Neural cell (in vitro differentiated cells): ENCODE measurements at regions not wholly inside any gene's neighbourhood (a gene's known extent, or its start where the extent isn't known, plus 50 kb on each side); places are given as distances from the start of the nearest gene placed in this dataset.

Experiments
- H2AFZ ChIP-seq: fragments of 200-600, 300-800 bp; sonication (generic), shearing (Covaris generic); 2 replicates; pipeline ENCODE4 v1.6.0; 2014; ENCODE audit warnings: low read depth, mild to moderate bottlenecking, antibody characterized with exemption, low read length, moderate library complexity
- H3F3A ChIP-seq: fragments of 200-600 bp; shearing (Covaris generic); 2 replicates; pipeline ENCODE4 v1.6.1; 2016; ENCODE audit warnings: mild to moderate bottlenecking, moderate library complexity, mixed read lengths, antibody characterized with exemption, low read length; ENCODE audit not compliant: insufficient read depth, poor library complexity, severe bottlenecking
- H3K27ac ChIP-seq: fragments of 200-600, 300-800 bp; sonication (generic), shearing (Covaris generic); 2 replicates; pipeline ENCODE4 v1.5.1; 2014; ENCODE audit warnings: mild to moderate bottlenecking, low read length, moderate library complexity
- H3K27me3 ChIP-seq: fragments of 300-800, 200-600 bp; sonication (generic), shearing (Covaris generic); 2 replicates; pipeline ENCODE4 v1.6.0; 2014; ENCODE audit warnings: mild to moderate bottlenecking, low read depth, low read length, moderate library complexity; ENCODE audit not compliant: insufficient read depth
- H3K36me3 ChIP-seq: fragments of 300-800, 200-600 bp; sonication (generic), shearing (Covaris generic); 2 replicates; pipeline ENCODE4 v1.5.1; 2014; ENCODE audit warnings: mild to moderate bottlenecking, antibody characterized with exemption, low read length, moderate library complexity; ENCODE audit not compliant: insufficient read depth
- H3K4me2 ChIP-seq: fragments of 300-800, 200-600 bp; sonication (generic), shearing (Covaris generic); 2 replicates; pipeline ENCODE4 v1.6.0; 2014; ENCODE audit warnings: mild to moderate bottlenecking, low read length
- H3K4me3 ChIP-seq: fragments of 300-800, 200-600 bp; sonication (generic), shearing (Covaris generic); 2 replicates; pipeline ENCODE4 v1.5.1; 2014; ENCODE audit warnings: mild to moderate bottlenecking, low read length, moderate library complexity
- H3K79me2 ChIP-seq: fragments of 200-600 bp; shearing (Covaris generic); replicated peaks from 2 replicates; pipeline ENCODE4 v1.6.0; 2014; ENCODE audit warnings: mild to moderate bottlenecking, low read length, moderate library complexity; ENCODE audit not compliant: insufficient read depth
- H3K9ac ChIP-seq: fragments of 300-800, 200-600 bp; sonication (generic), shearing (Covaris generic); 2 replicates; pipeline ENCODE4 v1.6.1; 2016; ENCODE audit warnings: mild to moderate bottlenecking, low read length, mixed read lengths
- H3K9me2 ChIP-seq: fragments of 200-600 bp; shearing (Covaris generic); 2 replicates; pipeline ENCODE4 v1.6.1; 2016; ENCODE audit warnings: mild to moderate bottlenecking, low read length, mixed read lengths; ENCODE audit not compliant: insufficient read depth
- H3K9me3 ChIP-seq: fragments of 200-600, 300-800 bp; sonication (generic), shearing (Covaris generic); 2 replicates; pipeline ENCODE4 v1.6.1; 2016; ENCODE audit warnings: mild to moderate bottlenecking, mixed run types, low read length, moderate library complexity, mixed read lengths
- H4K20me1 ChIP-seq: fragments of 200-600 bp; shearing (Covaris generic); 2 replicates; pipeline ENCODE4 v1.6.1; 2016; ENCODE audit warnings: mild to moderate bottlenecking, mixed run types; ENCODE audit not compliant: insufficient read depth
- EP300 ChIP-seq: fragments of 450-650 bp; conservative IDR thresholded peaks from 2 replicates; pipeline ENCODE4 v1.6.1; 2014; ENCODE audit warnings: antibody characterized with exemption, mild to moderate bottlenecking, moderate library complexity; ENCODE audit not compliant: poor library complexity, severe bottlenecking
- EZH2 ChIP-seq: fragments of 200-600, 300-800 bp; shearing (Covaris generic), sonication (generic); IDR thresholded peaks from 2 replicates; pipeline ENCODE4 v1.6.1; 2014; ENCODE audit warnings: antibody characterized with exemption, low read length, borderline replicate concordance, mild to moderate bottlenecking; ENCODE audit not compliant: insufficient read depth, poor library complexity, severe bottlenecking
- MXI1 ChIP-seq: fragments of 450-650 bp; conservative IDR thresholded peaks from 2 replicates; pipeline ENCODE4 v1.6.1; 2014; ENCODE audit warnings: antibody characterized with exemption, mild to moderate bottlenecking; ENCODE audit not compliant: poor library complexity, severe bottlenecking
- POLR2AphosphoS5 ChIP-seq: IDR thresholded peaks from 2 replicates; pipeline ENCODE4 v1.6.1; 2012
- RAD21 ChIP-seq: fragments of 450-650 bp; conservative IDR thresholded peaks from 2 replicates; pipeline ENCODE4 v1.6.1; 2014; ENCODE audit warnings: antibody characterized with exemption, mild to moderate bottlenecking, moderate library complexity
- SMC3 ChIP-seq: fragments of 450-650 bp; conservative IDR thresholded peaks from 2 replicates; pipeline ENCODE4 v1.6.1; 2014; ENCODE audit warnings: antibody characterized with exemption, mild to moderate bottlenecking, moderate library complexity; ENCODE audit not compliant: poor library complexity
- TAF1 ChIP-seq: IDR thresholded peaks from 2 replicates; pipeline ENCODE4 v1.6.1; 2012; ENCODE audit warnings: low read depth
- TF ChIP-seq, protein P1 (sequence below): IDR thresholded peaks from 2 replicates; pipeline ENCODE4 v1.6.1; 2012; ENCODE audit warnings: borderline replicate concordance
- TF ChIP-seq, protein P2 (sequence below): fragments of 450-650 bp; IDR thresholded peaks from 2 replicates; pipeline ENCODE4 v1.5.1; 2014; ENCODE audit warnings: antibody characterized with exemption, mild to moderate bottlenecking, moderate library complexity; ENCODE audit not compliant: poor library complexity, severe bottlenecking

DNA sequence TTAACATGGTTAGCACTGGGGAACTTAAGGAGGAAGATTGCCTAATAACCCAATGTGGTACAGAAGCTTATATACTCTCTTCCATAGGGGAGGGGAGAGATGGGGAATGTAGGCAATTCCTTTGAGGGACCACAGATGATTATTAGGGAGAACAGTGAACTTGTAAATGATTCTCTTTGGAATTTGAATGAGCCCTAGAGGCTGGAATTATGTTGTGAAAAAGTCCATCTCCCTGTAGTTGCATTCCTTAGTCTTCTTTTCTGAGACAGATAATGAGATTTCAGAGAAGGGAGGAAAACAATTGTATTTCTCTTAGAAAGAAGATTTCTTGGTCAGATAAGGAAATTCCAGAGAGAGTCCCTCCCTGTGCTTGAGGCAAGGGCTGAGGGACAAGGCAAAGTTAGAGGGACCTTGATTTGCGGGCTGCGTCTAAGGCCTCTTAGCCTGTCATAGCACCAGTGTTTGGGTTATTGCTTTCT lies 89.0 kb upstream of the HMCN1 start:
- H3F3A ChIP-seq = no peaks in the 10 kb centered on the region
- TF ChIP-seq, protein P1, sequence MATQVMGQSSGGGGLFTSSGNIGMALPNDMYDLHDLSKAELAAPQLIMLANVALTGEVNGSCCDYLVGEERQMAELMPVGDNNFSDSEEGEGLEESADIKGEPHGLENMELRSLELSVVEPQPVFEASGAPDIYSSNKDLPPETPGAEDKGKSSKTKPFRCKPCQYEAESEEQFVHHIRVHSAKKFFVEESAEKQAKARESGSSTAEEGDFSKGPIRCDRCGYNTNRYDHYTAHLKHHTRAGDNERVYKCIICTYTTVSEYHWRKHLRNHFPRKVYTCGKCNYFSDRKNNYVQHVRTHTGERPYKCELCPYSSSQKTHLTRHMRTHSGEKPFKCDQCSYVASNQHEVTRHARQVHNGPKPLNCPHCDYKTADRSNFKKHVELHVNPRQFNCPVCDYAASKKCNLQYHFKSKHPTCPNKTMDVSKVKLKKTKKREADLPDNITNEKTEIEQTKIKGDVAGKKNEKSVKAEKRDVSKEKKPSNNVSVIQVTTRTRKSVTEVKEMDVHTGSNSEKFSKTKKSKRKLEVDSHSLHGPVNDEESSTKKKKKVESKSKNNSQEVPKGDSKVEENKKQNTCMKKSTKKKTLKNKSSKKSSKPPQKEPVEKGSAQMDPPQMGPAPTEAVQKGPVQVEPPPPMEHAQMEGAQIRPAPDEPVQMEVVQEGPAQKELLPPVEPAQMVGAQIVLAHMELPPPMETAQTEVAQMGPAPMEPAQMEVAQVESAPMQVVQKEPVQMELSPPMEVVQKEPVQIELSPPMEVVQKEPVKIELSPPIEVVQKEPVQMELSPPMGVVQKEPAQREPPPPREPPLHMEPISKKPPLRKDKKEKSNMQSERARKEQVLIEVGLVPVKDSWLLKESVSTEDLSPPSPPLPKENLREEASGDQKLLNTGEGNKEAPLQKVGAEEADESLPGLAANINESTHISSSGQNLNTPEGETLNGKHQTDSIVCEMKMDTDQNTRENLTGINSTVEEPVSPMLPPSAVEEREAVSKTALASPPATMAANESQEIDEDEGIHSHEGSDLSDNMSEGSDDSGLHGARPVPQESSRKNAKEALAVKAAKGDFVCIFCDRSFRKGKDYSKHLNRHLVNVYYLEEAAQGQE = no peak
- TF ChIP-seq EP300 (no peak), RAD21 (no peak), EZH2 (no peak), POLR2AphosphoS5 (no peak), SMC3 (no peak)
- TF ChIP-seq, protein P2, sequence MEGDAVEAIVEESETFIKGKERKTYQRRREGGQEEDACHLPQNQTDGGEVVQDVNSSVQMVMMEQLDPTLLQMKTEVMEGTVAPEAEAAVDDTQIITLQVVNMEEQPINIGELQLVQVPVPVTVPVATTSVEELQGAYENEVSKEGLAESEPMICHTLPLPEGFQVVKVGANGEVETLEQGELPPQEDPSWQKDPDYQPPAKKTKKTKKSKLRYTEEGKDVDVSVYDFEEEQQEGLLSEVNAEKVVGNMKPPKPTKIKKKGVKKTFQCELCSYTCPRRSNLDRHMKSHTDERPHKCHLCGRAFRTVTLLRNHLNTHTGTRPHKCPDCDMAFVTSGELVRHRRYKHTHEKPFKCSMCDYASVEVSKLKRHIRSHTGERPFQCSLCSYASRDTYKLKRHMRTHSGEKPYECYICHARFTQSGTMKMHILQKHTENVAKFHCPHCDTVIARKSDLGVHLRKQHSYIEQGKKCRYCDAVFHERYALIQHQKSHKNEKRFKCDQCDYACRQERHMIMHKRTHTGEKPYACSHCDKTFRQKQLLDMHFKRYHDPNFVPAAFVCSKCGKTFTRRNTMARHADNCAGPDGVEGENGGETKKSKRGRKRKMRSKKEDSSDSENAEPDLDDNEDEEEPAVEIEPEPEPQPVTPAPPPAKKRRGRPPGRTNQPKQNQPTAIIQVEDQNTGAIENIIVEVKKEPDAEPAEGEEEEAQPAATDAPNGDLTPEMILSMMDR = no peak
- H3K4me2 ChIP-seq = no peak overlapping the region
- H3K9ac ChIP-seq = no peak overlapping the region
- no peaks in the 10 kb centered on the region for H3K9me2 ChIP-seq
- no peaks in the 10 kb centered on the region for H4K20me1 ChIP-seq
- H3K36me3 ChIP-seq = no peaks in the 10 kb centered on the region
- no peak overlapping the region for H3K4me3 ChIP-seq
- no peaks in the 10 kb centered on the region for H3K27me3 ChIP-seq
- H3K27ac ChIP-seq = no peak overlapping the region
- H3K9me3 ChIP-seq = peaks cover 3% of the 10 kb centered on the region
- no peaks in the 10 kb centered on the region for H3K79me2 ChIP-seq
- no peak overlapping the region for H2AFZ ChIP-seq

DNA sequence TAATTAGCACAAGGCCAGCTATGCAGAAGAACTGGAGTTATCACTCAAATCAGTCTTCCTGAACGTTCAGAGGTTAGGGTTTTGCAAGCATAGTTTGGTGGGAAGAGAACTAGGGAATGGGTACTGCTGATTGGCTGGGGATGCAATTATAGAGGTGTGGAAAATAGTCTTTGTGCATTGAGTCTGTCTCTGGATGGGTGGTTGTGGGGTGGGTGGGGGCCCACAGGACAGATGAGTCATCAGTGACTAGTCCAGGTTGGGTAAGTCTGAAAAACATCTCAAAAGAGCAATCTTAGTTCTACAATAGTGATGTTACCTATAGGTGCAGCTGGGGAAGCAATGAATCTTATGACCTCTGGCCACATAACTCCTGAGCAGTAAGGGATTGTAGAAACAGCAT lies 89.7 kb upstream of the HMCN1 start:
- Histone ChIP-seq H3K4me3 (no peak overlapping the region), H3F3A (no peaks in the 10 kb centered on the region), H4K20me1 (no peaks in the 10 kb centered on the region), H3K79me2 (no peaks in the 10 kb centered on the region), H3K27me3 (no peaks in the 10 kb centered on the region), H3K9me3 (peaks cover 3% of the 10 kb centered on the region), H3K9me2 (no peaks in the 10 kb centered on the region), H2AFZ (no peak overlapping the region), H3K27ac (no peak overlapping the region), H3K36me3 (no peaks in the 10 kb centered on the region), H3K4me2 (no peak overlapping the region), H3K9ac (no peak overlapping the region)
- TF ChIP-seq EP300 = no peak
- TF ChIP-seq RAD21 = no peak
- TF ChIP-seq, protein P1 = no peak
- TF ChIP-seq POLR2AphosphoS5 = no peak
- TF ChIP-seq TAF1 = no peak
- TF ChIP-seq, protein P2 = no peak
- no peak for TF ChIP-seq SMC3
- no peak for TF ChIP-seq EZH2
- no peak for TF ChIP-seq MXI1
